Osteoblast (primary cell): ENCODE measurements at regions not wholly inside any gene's neighbourhood (a gene's known extent, or its start where the extent isn't known, plus 50 kb on each side); places are given as distances from the start of the nearest gene placed in this dataset.
"Not testable (repeated sequence)": the region's sequence is repeated elsewhere in the genome, so short reads cannot be mapped to it uniquely, and the experiment has no call there.

Source experiments
- DNase-seq: peaks from one replicate; pipeline ENCODE4 v3.0.0; 2011; ENCODE audit warnings: low spot score, mixed read lengths; ENCODE audit not compliant: insufficient read length; ENCODE audit errors: missing footprints
- H2AFZ ChIP-seq: 2 replicates; pipeline ENCODE4 v1.6.0; 2011; ENCODE audit warnings: mild to moderate bottlenecking, low read length
- H3K27ac ChIP-seq: 2 replicates; pipeline ENCODE4 v1.5.1; 2011; ENCODE audit warnings: mild to moderate bottlenecking, low read depth, low read length, moderate library complexity
- H3K27me3 ChIP-seq: 2 replicates; pipeline ENCODE4 v1.6.0; 2012; ENCODE audit warnings: mild to moderate bottlenecking, control low read depth, inconsistent platforms, low read length, moderate library complexity; ENCODE audit not compliant: insufficient read depth
- H3K36me3 ChIP-seq: 2 replicates; pipeline ENCODE4 v1.5.1; 2011; ENCODE audit warnings: mild to moderate bottlenecking, low read length, control low read depth, moderate library complexity; ENCODE audit not compliant: insufficient read depth
- H3K4me1 ChIP-seq: 2 replicates; pipeline ENCODE4 v1.5.1; 2011; ENCODE audit warnings: mild to moderate bottlenecking, low read length, control low read depth, moderate library complexity; ENCODE audit not compliant: insufficient read depth
- H3K4me2 ChIP-seq: 2 replicates; pipeline ENCODE4 v1.6.0; 2011; ENCODE audit warnings: mild to moderate bottlenecking, low read length; ENCODE audit not compliant: insufficient read depth
- H3K4me3 ChIP-seq: fragments of 200-600 bp; sonication (generic); 3 replicates; pipeline ENCODE4 v1.5.1; 2012; ENCODE audit warnings: mild to moderate bottlenecking, low read length, inconsistent platforms; ENCODE audit not compliant: insufficient read depth
- H3K79me2 ChIP-seq: 2 replicates; pipeline ENCODE4 v1.6.0; 2012; ENCODE audit warnings: mild to moderate bottlenecking, low read length, control low read depth, inconsistent platforms; ENCODE audit not compliant: insufficient read depth
- H3K9me3 ChIP-seq: 2 replicates; pipeline ENCODE4 v1.5.1; 2011; ENCODE audit warnings: low read depth, low read length, control low read depth
- H4K20me1 ChIP-seq: 2 replicates; pipeline ENCODE4 v1.6.0; 2012; ENCODE audit warnings: mild to moderate bottlenecking, low read length, control low read depth; ENCODE audit not compliant: insufficient read depth
- CTCF ChIP-seq: IDR thresholded peaks from 2 replicates; pipeline ENCODE4 v1.5.1; 2011; ENCODE audit warnings: mild to moderate bottlenecking, low read depth, low read length, moderate library complexity; ENCODE audit errors: extremely low read depth

GRCh38 chr3:11914651-11915050 lies 68.0 kb upstream of the TAMM41 start:
- Histone ChIP-seq H3K27ac (no peak overlapping the region), H2AFZ (no peak overlapping the region), H3K4me1 (no peaks in the 10 kb centered on the region), H3K27me3 (no peaks in the 10 kb centered on the region), H4K20me1 (no peaks in the 10 kb centered on the region), H3K36me3 (no peaks in the 10 kb centered on the region), H3K4me2 (no peak overlapping the region), H3K9me3 (no peaks in the 10 kb centered on the region), H3K79me2 (no peaks in the 10 kb centered on the region), H3K4me3 (no peak overlapping the region)
- DNase-seq = no peak
- TF ChIP-seq CTCF = no peak

- Histone ChIP-seq H2AFZ (no peak overlapping the region), H3K27me3 (no peaks in the 10 kb centered on the region), H3K9me3 (no peaks in the 10 kb centered on the region), H3K4me3 (no peak overlapping the region), H3K79me2 (no peaks in the 10 kb centered on the region), H3K36me3 (no peaks in the 10 kb centered on the region), H4K20me1 (no peaks in the 10 kb centered on the region), H3K4me2 (no peak overlapping the region), H3K4me1 (no peaks in the 10 kb centered on the region), H3K27ac (no peak overlapping the region)
- DNase-seq = no peak
- TF ChIP-seq CTCF = no peak
Observed at GRCh38 chr3:11915621-11916424, 69.1 kb upstream of the TAMM41 start.

- not testable (repeated sequence) for H2AFZ ChIP-seq, H3K27ac ChIP-seq, H3K4me1 ChIP-seq, DNase-seq, H3K79me2 ChIP-seq, H3K36me3 ChIP-seq, H3K4me3 ChIP-seq, H3K4me2 ChIP-seq, H3K9me3 ChIP-seq, H4K20me1 ChIP-seq, H3K27me3 ChIP-seq
Observed at GRCh38 chr3:11916425-11916762, 69.7 kb upstream of the TAMM41 start.

GRCh38 chr3:11917051-11917450 lies 70.4 kb upstream of the TAMM41 start:
- H3K4me2 ChIP-seq = no peak overlapping the region
- no peak for TF ChIP-seq CTCF
- no peak overlapping the region for H2AFZ ChIP-seq
- no peaks in the 10 kb centered on the region for H3K36me3 ChIP-seq
- H3K4me3 ChIP-seq = no peak overlapping the region
- H3K79me2 ChIP-seq = no peaks in the 10 kb centered on the region
- DNase-seq = no peak
- H4K20me1 ChIP-seq = no peaks in the 10 kb centered on the region
- H3K4me1 ChIP-seq = no peaks in the 10 kb centered on the region
- no peaks in the 10 kb centered on the region for H3K27me3 ChIP-seq
- no peak overlapping the region for H3K27ac ChIP-seq
- no peaks in the 10 kb centered on the region for H3K9me3 ChIP-seq
